GM21529 (cell line): ENCODE measurements at regions not wholly inside any gene's neighbourhood (a gene's known extent, or its start where the extent isn't known, plus 50 kb on each side); places are given as distances from the start of the nearest gene placed in this dataset.
"Not testable (repeated sequence)": the region's sequence is repeated elsewhere in the genome, so short reads cannot be mapped to it uniquely, and the experiment has no call there.

Experiments
- ATAC-seq: cut with Tn5 transposase; IDR thresholded peaks from one replicate; pipeline ENCODE4 v1.9.1; 2021; ENCODE audit not compliant: unreplicated experiment

DNA sequence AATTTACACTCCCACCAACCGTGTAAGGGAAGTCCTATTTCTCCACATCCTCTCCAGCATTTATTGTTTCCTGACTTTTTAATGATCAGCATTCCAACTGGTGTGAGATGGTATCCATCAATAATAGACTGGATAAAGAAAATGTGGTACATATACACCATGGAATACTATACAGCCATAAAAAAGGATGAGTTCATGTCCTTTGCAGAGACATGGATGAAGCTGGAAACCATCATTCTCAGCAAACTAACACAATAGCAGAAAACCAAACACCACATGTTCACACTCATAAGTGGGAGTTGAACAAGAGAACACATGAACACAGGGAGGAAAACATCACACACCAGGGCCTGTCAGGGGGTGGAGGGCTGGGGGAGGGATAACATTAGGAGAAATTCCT, 1290.6 kb upstream of the EYS start:
- ATAC-seq: not testable (repeated sequence)

DNA sequence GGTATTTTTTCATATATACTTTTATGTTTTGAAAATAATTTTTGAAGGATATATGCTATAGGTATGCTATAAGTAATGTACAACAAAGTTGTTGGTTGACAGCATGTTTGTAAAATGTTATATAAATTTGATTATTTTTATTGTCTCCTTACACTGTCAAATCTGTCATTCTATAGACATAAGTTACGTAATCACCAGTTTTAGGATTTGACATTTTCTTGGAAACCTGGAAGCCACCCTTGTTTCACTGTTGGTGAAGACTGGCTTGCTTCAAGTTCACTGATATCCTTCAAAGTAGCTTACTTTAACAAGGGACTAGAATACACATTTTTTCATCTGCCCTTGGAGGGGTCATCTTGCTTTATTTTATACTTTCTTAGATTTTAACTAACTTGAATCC, 1288.6 kb upstream of the EYS start:
- no peak for ATAC-seq

DNA sequence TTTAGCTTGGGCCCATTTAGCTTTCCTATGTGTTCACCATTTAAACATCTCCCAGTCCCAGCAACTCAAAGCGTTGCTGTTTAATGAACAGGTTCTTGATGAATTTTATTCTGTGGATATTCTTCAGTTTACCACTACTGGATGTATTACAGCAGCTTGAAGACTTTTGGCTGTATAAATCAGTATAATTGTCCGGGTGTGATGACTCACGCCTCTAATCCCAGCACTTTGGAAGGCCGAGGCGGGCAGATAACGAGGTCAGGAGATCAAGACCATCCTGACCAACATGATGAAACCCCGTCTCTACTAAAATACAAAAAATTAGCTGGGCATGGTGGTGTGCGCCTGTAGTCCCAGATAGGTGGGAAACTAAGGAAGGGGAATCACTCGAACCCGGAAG, 1286.7 kb upstream of the EYS start:
- not testable (repeated sequence) for ATAC-seq

DNA sequence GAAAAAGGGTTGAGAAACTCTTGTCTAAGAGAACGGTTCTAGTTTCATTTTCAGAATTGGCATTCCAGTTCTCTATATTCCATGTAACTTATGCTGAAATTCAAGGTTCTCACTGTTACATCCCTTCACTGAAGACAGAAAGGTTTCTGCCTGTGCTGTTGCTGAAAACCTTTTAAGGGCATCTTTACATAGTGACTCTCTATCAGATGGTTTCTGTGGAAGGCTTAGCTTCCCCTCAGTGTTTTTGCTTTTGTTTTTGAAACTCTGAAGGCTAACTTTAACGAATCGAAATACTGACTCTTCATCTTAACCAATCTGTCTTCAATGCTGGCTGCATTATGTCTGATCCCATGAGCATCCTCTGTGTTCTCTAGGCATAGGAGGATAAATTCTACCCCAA, 1286.2 kb upstream of the EYS start:
- ATAC-seq: no peak

DNA sequence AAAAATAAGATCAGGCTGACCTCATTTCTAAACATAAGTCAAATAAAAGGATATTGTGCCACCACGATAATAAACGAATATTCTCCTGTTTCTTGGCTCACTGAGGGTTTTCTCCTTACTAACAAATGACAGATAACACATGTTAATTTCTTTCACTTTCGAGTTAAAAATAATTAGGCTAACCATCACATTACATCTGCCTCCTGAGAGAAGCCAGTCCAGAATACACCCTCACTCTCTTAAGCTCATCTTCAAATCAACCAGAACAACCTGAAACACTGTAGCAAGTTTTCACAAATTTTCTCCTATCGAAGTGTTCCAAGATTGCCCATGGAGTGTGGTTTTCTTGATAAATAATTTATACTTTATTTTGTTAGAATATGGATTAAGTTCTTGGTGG, 1285.6 kb upstream of the EYS start:
- ATAC-seq: no peak

DNA sequence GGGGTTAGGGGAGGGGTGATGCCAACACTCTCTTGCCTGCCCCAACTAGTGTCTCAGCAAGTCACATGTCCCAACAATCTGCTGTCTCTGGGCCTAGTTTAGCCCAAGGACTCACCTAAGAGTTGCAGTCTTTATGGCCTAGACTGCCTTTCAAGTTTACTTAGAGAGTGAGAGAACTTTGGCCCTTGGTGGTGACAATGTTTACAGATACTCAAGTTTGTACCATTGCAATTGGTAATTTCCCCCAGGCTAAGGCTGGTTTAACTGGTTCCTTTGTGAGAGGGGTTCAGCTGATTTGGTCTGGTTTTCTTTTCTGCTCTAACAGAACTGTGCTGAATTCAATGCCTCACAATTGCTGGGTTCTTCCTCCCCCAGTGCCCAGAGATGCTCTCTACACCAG, 1279.9 kb upstream of the EYS start:
- no peak for ATAC-seq

DNA sequence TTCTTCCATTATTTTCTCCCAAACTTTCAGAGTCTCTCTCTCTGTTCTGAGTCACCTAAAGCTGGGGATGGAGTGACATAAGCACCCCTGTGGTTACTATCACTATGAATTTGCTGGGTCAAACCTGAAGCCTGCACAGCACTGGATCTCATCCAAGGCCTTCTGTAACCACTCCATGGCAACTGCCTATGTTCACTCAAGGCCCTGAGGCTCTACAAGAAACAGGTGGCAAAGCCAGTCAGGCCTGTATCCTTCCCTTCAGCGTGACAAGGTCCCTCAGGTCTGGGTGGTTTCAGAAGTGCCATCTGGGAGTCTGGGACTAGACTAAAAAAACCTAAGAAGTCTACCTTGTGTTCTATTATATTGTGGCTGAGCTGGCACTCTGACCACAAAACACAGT, 1278.8 kb upstream of the EYS start:
- no peak for ATAC-seq

DNA sequence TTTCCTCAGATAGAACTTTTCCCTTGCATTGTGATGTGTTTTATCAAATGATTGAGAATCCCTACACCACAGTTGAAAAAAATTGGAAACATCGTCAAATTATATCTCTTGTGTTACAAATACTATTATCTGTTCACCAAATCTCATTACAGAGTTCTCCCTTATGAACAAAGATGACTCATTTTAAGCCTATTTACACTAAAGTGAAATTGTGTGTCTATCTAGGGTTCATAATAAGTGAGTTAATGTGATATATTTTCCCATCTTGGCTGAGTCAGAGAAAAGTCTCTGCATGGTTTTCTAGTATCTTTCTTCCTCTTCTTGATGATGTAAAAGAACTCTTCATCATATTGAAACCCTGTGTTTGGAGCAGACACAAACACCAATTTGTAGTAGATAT, 1263.3 kb upstream of the EYS start:
- ATAC-seq: no peak

DNA sequence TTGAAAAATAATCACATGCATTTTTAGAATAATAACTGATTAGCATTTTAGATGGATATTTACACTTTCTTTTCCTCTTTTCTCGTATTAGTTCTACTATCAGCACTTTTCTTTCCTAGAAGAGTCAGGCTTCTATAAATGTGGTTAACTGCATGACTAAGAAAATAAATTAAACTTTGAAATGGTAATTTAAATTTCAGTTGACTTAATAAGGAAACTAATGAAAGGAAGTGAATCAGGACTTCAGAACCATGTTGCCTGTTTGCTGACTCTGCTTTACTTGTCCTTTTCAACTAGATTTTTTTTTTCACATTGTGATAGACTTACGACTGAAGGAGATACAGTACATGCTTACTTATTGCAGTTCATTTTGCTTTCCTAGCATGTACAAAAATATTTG, 1258.2 kb upstream of the EYS start:
- ATAC-seq: no peak

DNA sequence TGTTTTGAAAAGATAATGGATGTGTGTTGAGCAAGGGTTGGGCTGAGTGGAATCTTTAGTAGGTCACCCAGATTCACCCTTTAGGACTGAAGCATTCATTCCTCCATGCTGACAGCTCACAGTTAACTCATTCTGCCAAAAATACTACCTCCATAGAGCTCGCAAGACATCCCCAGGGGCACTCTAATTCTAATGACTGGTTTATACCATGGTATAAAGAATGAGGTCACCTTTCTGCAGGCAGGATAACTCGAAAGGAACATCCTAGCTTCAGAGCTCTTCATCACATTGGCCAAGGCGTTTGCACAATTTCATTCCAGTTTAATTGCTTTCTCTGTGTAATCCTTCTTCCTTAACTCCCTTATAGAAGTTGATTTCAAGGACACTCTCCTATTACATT, 1257.2 kb upstream of the EYS start:
- no peak for ATAC-seq

DNA sequence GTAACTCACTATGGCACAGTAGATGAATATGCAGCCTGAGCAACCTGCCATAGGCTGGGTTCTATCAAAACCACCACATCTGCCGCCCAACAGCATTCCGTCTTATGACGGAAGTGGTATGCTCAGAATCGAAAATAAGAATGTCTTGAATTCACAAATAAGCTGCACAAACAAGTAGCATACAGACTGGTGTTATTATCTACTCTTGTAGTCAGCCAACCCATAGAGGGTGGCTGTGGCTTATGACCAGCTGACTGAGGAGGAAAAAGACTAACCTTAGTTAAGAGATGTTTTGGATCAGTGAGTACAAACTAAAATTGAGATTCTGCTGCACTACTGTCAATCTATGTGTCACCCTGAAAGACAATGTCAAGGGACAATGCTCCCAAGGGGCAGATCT, 1255.1 kb upstream of the EYS start:
- ATAC-seq: no peak

DNA sequence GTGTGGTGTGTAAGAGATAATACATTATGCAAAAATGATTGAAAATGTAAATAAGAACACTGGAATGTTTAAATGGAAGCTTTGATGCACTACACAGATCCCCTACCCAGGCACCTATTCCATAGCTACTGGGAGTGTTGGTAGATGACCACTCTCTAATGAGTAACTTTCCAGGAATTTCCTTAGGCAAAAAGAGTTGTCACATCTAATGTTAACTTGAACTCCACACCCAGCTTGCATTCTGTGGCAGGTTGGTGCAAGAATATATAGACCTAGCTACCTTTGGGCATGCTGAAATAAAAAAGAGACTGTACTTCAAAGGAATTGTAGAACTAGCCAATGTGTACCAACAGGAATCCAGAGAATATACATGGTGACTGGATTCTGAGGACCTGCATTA, 1254.2 kb upstream of the EYS start:
- no peak for ATAC-seq

DNA sequence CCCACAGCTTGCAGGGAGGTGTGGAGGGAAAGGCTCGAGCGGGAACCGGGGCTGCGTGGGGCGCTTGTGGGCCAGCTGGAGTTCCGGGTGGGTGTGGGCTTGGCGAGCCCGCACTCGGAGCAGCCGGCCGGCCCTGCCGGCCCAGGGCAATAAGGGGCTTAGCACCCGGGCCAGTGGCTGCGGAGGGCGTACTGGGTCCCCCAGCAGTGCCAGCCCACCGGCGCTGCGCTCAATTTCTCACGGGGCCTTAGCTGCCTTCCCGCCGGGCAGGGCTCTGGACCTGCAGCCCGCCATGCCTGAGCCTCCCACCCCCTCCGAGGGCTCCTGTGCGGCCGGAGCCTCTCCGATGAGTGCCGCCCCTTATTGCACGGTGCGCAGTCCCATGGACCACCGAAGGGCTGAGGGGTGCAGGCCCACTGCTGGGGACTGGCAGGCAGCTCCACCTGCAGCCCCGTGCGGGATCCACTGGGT, 1242.2 kb upstream of the EYS start:
- ATAC-seq: no peak

DNA sequence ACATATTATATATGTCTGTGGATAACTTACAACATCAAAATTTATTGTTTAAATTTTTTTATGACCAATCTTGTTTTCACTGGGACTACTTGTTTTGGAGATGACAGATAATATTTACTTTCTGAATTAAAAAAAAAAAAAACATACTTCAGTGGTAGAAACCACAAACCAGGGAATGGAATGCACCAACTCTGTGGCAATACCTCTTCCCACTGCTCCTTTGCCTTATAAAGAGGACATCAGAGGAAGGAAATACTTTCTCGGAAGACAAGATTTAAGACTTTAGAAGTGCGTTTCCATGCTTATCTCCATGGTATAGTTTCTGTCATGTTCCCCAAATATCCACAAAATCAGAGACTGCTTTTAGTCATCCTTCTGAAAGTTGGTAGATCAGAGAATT, 1241.1 kb upstream of the EYS start:
- no peak for ATAC-seq

DNA sequence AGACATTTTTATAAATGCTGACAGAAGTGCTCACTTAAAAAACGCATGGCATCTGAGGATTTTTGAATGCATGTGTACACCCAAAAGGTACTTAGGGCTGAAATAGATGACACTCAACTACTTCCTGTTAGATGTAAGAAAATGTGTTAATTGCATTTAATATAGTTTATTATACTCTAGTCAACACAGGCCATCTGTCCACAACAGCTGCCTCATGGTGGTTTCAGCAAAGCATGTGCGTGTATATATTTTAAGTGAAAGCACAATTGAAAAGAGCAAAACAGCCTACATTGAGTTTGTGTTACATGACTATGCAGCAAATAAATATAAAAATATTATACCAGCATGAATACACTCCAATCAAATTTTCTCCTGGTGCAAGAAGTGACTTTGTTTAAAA, 1233.0 kb upstream of the EYS start:
- ATAC-seq: no peak

DNA sequence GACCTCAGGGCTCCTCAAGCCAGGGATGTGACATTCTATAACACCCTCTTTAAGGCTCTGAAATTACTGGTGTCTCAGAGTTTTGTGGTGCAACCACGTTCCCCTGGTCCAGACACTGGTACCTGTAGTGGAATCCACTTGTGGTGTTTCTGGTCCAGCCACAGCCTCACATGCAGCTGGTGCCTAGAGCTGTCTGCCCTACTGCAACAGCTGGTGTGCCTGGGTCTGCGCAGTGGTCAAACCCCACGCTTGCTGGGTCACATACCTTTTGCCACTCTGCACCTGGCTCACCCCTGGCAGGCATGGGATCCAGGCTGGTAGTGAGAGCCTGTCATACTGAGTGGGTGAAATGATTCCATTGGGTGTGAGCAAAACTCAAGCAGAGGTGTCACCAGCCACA, 1230.2 kb upstream of the EYS start:
- ATAC-seq: no peak

DNA sequence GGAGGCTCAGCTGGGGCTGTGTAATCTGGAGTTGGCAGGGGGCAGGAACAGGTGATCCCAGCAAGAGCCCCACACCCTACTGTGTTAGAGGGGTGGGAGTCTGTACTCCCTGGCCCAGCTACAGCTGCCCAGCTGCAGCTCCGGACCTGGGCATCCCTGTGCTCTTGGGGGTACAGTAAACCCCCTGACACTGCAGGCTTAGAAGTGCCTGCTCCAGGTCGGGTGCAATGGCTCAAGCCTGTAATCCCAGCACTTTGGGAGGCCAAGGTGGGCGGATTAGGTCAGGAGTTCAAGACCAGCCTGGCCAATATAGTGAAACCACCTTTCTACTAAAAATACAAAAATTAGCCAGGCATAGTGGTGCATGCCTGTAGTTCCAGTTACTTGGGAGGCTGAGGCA, 1228.6 kb upstream of the EYS start:
- ATAC-seq: no peak

DNA sequence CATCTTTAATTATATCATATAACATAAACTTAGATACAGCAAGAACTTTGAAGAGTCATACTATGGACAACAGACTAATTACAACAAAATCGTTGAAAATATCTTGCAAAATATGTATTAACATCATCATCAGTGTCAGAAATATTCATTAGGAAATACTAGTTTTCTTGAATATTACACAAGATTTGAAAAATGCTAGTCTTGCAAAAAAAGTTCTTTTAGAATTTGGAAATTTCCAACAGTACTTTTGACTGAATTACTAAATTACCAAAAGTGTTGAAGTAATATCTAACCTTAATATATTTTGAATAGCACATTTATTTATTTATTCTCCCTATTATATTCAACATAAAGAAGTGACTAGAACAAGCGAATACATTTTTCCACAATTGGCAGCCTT, 1224.8 kb upstream of the EYS start:
- ATAC-seq: no peak

DNA sequence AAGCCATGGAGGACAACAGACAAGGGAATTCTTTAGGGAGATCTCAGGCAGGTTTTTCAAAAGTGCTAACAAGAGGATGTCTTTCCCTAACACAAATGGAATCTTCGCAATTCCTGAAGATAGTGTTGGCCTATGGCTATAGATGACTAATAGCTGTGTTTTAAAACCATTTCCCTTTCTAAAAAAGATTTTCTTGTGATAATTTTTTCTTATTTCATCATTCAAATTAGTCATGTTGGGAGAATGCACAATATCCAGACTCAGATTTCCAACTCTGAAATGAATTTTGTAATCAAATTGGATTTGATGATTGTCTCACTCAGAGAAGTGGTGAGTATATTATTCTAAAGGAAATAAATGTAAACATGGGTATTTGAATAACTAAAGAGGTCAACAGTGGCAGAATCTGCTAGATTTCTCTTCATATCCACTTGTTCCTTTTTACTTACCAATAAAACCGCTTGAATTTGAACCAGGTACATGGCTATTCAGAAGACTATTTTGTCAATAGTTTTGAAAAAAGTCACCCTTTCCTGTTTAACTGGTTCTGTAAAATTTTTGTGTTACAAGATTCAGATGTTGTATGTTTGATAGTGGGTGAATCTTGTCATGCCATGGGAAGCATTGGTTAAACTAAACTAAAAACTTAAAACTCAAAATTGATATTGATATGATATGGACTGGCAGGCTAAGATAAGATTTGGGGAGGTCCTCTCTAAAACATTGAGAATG, 1223.7 kb upstream of the EYS start:
- ATAC-seq: no peak

DNA sequence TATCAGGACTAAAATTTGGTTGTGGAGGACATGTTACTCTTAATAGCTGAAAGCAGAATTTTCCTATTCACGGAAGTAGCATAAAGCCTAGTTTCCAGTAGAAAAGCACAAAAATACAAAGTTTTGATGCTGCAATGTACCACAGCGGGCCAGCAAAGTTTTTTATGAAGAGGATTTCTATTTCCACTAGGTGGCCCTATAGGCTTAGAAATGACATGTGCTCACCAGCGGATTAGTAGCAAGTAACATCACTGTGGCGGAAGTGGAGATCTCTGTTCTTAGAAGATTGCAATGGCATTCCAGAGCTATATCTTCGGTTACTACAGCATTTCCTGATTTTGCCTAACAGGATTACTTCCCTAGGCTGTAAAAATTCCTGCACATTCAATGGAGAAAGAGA, 1219.0 kb upstream of the EYS start:
- no peak for ATAC-seq

DNA sequence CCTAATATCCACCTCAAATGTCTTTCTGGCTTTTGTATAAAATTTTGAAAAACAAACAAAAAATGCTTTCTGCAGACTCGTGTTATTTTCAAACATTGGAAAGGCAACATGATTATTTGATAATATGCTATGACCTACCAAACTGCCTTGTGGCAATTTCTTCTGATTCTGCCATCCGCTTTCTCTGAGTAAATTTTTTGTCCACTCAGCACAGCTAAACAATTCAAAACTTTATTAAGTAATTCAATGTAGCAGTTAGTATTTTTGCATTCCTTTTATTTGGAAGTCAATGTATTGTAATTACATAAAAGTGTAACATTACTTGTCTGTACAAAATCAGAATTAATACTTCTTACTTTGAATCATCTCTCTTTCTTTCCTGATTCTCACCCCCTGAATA, 1206.6 kb upstream of the EYS start:
- no peak for ATAC-seq

DNA sequence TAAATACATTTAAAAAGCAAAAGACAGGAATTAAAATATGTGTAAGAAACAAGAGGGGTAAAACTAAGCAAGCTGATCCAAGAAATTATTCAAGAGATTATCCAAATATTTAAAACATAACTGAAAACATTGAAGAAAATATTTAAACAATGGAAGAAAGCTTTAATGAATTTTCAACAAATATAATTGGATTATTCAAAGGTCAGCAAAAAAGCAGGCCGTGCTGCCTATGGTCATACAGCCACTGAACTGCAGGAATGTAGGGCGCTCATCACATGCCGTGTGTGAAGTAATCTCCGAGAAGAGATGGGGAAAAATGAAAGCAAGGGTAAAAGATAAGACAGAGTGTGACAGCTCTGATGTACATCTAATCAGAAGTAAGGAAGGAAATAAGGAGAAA, 1195.4 kb upstream of the EYS start:
- ATAC-seq: no peak
